Epithelial cell of esophagus (primary cell): ENCODE measurements at regions not wholly inside any gene's neighbourhood (a gene's known extent, or its start where the extent isn't known, plus 50 kb on each side); places are given as distances from the start of the nearest gene placed in this dataset.

Experiments used
- DNase-seq: peaks from one replicate; pipeline ENCODE4 v3.0.0; 2010; ENCODE audit warnings: low read depth
- H3K4me3 ChIP-seq: 2 replicates; pipeline ENCODE4 v1.5.1; 2011; ENCODE audit warnings: mild to moderate bottlenecking, low read length, control low read depth
- CTCF ChIP-seq: IDR thresholded peaks from 2 replicates; pipeline ENCODE4 v1.5.1; 2011; ENCODE audit warnings: low read depth, mild to moderate bottlenecking, low read length, control low read depth, inconsistent platforms; ENCODE audit not compliant: insufficient read depth; ENCODE audit errors: missing control alignments

GRCh38 chr1:191162762-191163161 is 685.1 kb upstream of the BRINP3 start:
- DNase-seq, result no peak
- H3K4me3 ChIP-seq, result no peak overlapping the region
- no peak for TF ChIP-seq CTCF

GRCh38 chr1:191163621-191164020 is 686.0 kb upstream of the BRINP3 start:
- TF ChIP-seq CTCF, result no peak
- no peak for DNase-seq
- H3K4me3 ChIP-seq, result no peak overlapping the region

GRCh38 chr1:191174298-191174697 is 696.6 kb upstream of the BRINP3 start:
- H3K4me3 ChIP-seq, result no peak overlapping the region
- DNase-seq, result no peak
- no peak for TF ChIP-seq CTCF

- H3K4me3 ChIP-seq, result no peak overlapping the region
- DNase-seq, result no peak
- TF ChIP-seq CTCF, result no peak
Measured at GRCh38 chr1:191176131-191176530, 698.5 kb upstream of the BRINP3 start.

GRCh38 chr1:191206513-191207207 is 729.0 kb upstream of the BRINP3 start:
- peak; percentile 56 for DNase-seq
- TF ChIP-seq CTCF, result no peak
- no peak overlapping the region for H3K4me3 ChIP-seq

- no peak overlapping the region for H3K4me3 ChIP-seq
- DNase-seq, result no peak
- TF ChIP-seq CTCF, result no peak
Measured at GRCh38 chr1:191222206-191222605, 744.5 kb upstream of the BRINP3 start.

- no peak overlapping the region for H3K4me3 ChIP-seq
- TF ChIP-seq CTCF, result no peak
- no peak for DNase-seq
Measured at GRCh38 chr1:191240925-191241324, 763.3 kb upstream of the BRINP3 start.
